ENCODE measurements at regions not wholly inside any gene's neighbourhood (a gene's known extent, or its start where the extent isn't known, plus 50 kb on each side); places are given as distances from the start of the nearest gene placed in this dataset.
"Not testable (repeated sequence)": the region's sequence is repeated elsewhere in the genome, so short reads cannot be mapped to it uniquely, and the experiment has no call there.

DNA sequence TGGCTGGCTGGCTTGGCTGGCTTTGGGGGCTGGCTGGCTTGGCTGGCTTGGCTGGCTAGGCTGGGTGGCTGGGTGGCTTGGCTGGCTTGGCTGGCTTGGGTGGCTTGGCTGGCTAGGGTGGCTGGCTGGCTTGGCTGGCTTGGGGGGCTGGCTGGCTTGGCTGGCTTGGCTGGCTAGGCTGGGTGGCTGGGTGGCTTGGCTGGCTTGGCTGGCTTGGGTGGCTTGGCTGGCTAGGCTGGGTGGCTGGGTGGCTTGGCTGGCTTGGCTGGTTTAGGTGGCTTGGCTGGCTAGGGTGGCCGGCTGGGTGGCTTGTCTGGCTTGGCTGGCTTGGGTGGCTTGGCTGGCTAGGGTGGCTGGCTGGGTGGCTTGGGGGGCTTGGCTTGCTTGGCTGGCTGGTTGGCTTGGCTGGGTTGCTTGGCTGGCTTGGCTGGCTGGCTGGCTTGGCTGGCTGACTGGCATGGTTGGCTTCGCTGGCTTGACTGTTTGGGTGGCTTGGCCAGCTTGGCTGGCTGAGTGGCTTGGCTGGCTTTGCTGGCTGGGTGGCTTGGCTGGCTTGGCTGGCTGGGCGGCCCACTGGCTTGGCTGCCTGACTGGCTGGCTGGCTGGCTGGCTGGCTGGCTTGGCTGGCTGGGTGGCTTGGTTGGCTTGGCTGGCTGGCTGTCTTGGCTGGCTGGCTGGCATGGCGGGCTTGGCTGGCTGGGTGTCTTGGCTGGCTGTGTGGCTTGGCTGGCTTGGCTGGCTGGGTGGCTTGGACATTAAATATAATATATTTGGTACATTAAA, 246.3 kb upstream of the POTEB2 start:
- H3K9me3 Mint-ChIP-seq, result peaks cover 4 to 16% (median 14%) of the 10 kb centered on the region in 7 donors
- DNase-seq, result peak in 1 of 3 donors; percentile 0
- H3K4me3 ChIP-seq (replicated peaks in 1 of 3; ENCODE audit: low read depth in 2 of 3, low read length in 3 of 3); intact Hi-C loops (cut with micrococcal nuclease); H3K27me3 ChIP-seq (ENCODE audit: control insufficient read depth in 2 of 2, insufficient read depth in 2 of 2, low read length in 2 of 2); H3K27ac ChIP-seq (ENCODE audit: low read depth in 1 of 2, low read length in 2 of 2); H3K4me3 Mint-ChIP-seq; H3K4me1 ChIP-seq (ENCODE audit: control insufficient read depth in 1 of 2, insufficient read depth in 2 of 2, low read length in 2 of 2); H2AFZ ChIP-seq (ENCODE audit: insufficient read depth, low read depth, low read length, poor library complexity, severe bottlenecking); H3K27ac Mint-ChIP-seq; H3K36me3 Mint-ChIP-seq; H3K4me2 ChIP-seq (replicated peaks; ENCODE audit: extremely low read depth, low read length, poor library complexity, severe bottlenecking); H3K27me3 Mint-ChIP-seq (ENCODE audit: low read depth in 3 of 3); H3K4me1 Mint-ChIP-seq; H3K9ac ChIP-seq (ENCODE audit: insufficient read depth, low read length, poor library complexity, severe bottlenecking); H3K36me3 ChIP-seq (replicated peaks in 1 of 2; ENCODE audit: control insufficient read depth in 1 of 2, insufficient read depth in 2 of 2, low read length in 2 of 2); H3K79me2 ChIP-seq (ENCODE audit: insufficient read depth, low read length); H4K20me1 ChIP-seq (ENCODE audit: insufficient read depth, low read length): not testable (repeated sequence)
- peaks cover 4 to 14% of the 10 kb centered on the region in 2 donors for H3K9me3 ChIP-seq (replicated peaks in 1 of 2; ENCODE audit: control insufficient read depth in 1 of 2, insufficient read depth in 1 of 2, low read length in 2 of 2)
- 13% methylated on average over 1 of the region's 4 CpGs for WGBS (ENCODE audit: insufficient coverage)

DNA sequence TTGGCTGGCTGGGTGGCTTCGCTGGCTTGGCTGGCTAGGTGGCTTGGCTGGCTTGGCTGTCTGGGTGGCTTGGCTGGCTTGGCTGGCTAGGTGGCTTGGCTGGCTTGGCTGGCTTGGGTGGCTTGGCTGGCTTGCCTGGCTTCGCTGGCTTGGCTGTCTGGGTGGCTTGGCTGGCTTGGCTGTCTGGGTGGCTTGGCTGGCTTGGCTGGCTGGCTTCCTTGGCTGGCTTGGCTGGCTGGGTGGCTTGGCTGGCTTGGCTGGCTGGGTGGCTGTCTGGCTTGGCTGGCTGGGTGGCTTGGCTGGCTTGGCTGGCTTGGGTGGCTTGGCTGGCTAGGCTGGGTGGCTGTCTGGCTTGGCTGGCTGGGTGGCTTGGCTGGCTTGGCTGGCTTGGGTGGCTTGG, 245.7 kb upstream of the POTEB2 start:
- Histone ChIP-seq H3K4me3 (replicated peaks in 1 of 3; ENCODE audit: low read depth in 2 of 3, low read length in 3 of 3) (peak overlapping the region in 1 of 3 experiments; percentile 20), H3K9me3 (replicated peaks in 1 of 2; ENCODE audit: control insufficient read depth in 1 of 2, insufficient read depth in 1 of 2, low read length in 2 of 2) (peaks cover 4 to 14% of the 10 kb centered on the region in 2 donors)
- H3K4me1 ChIP-seq (ENCODE audit: control insufficient read depth in 1 of 2, insufficient read depth in 2 of 2, low read length in 2 of 2); intact Hi-C loops (cut with micrococcal nuclease); H3K27me3 Mint-ChIP-seq (ENCODE audit: low read depth in 3 of 3); H3K36me3 Mint-ChIP-seq; H3K79me2 ChIP-seq (ENCODE audit: insufficient read depth, low read length); H3K27ac Mint-ChIP-seq; H3K4me3 Mint-ChIP-seq; H3K4me2 ChIP-seq (replicated peaks; ENCODE audit: extremely low read depth, low read length, poor library complexity, severe bottlenecking); H3K27ac ChIP-seq (ENCODE audit: low read depth in 1 of 2, low read length in 2 of 2); H3K9ac ChIP-seq (ENCODE audit: insufficient read depth, low read length, poor library complexity, severe bottlenecking); H2AFZ ChIP-seq (ENCODE audit: insufficient read depth, low read depth, low read length, poor library complexity, severe bottlenecking); H4K20me1 ChIP-seq (ENCODE audit: insufficient read depth, low read length); H3K36me3 ChIP-seq (replicated peaks in 1 of 2; ENCODE audit: control insufficient read depth in 1 of 2, insufficient read depth in 2 of 2, low read length in 2 of 2); H3K27me3 ChIP-seq (ENCODE audit: control insufficient read depth in 2 of 2, insufficient read depth in 2 of 2, low read length in 2 of 2); H3K4me1 Mint-ChIP-seq: not testable (repeated sequence)
- peaks cover 4 to 16% (median 15%) of the 10 kb centered on the region in 7 donors for H3K9me3 Mint-ChIP-seq
- whole genome bisulfite sequencing (ENCODE audit: insufficient coverage), result 87% methylated on average over 2 of the region's 2 CpGs
- DNase-seq, result peak in 2 of 3 donors; percentile 1 to 3

DNA sequence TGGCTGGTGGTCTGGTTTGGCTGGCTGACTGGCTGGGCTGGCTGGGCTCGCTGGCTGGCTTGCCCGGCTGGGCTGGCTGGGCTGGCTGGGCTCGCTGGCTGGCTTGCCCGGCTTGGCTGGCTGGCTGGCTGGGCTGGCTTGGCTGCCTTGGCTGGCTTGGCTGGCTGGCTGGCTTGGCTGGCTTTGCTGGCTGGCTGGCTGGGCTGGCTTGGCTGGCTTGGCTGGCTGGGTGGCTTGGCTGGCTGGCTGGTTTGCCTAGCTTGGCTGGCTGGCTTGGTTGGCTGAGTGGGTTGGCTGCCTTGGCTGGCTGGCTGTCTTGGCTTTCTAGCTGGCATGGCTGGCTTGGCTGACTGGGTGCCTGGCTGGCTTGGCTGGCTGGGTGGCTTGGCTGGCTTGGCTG, 245.1 kb upstream of the POTEB2 start:
- H3K9ac ChIP-seq (ENCODE audit: insufficient read depth, low read length, poor library complexity, severe bottlenecking); H3K27ac ChIP-seq (ENCODE audit: low read depth in 1 of 2, low read length in 2 of 2); H3K36me3 Mint-ChIP-seq; H3K27ac Mint-ChIP-seq; H3K27me3 ChIP-seq (ENCODE audit: control insufficient read depth in 2 of 2, insufficient read depth in 2 of 2, low read length in 2 of 2); H2AFZ ChIP-seq (ENCODE audit: insufficient read depth, low read depth, low read length, poor library complexity, severe bottlenecking); intact Hi-C loops (cut with micrococcal nuclease); H3K4me3 ChIP-seq (replicated peaks in 1 of 3; ENCODE audit: low read depth in 2 of 3, low read length in 3 of 3); DNase-seq; H3K4me1 Mint-ChIP-seq; H3K4me3 Mint-ChIP-seq; H3K79me2 ChIP-seq (ENCODE audit: insufficient read depth, low read length); H3K27me3 Mint-ChIP-seq (ENCODE audit: low read depth in 3 of 3); H3K4me2 ChIP-seq (replicated peaks; ENCODE audit: extremely low read depth, low read length, poor library complexity, severe bottlenecking); H3K4me1 ChIP-seq (ENCODE audit: control insufficient read depth in 1 of 2, insufficient read depth in 2 of 2, low read length in 2 of 2); H4K20me1 ChIP-seq (ENCODE audit: insufficient read depth, low read length); H3K36me3 ChIP-seq (replicated peaks in 1 of 2; ENCODE audit: control insufficient read depth in 1 of 2, insufficient read depth in 2 of 2, low read length in 2 of 2): not testable (repeated sequence)
- WGBS (ENCODE audit: insufficient coverage), result no CpG with 5 or more reads among the region's 4 CpGs
- peaks cover 4 to 16% (median 15%) of the 10 kb centered on the region in 7 donors for H3K9me3 Mint-ChIP-seq
- H3K9me3 ChIP-seq (replicated peaks in 1 of 2; ENCODE audit: control insufficient read depth in 1 of 2, insufficient read depth in 1 of 2, low read length in 2 of 2), result peaks cover 4 to 14% of the 10 kb centered on the region in 2 donors

DNA sequence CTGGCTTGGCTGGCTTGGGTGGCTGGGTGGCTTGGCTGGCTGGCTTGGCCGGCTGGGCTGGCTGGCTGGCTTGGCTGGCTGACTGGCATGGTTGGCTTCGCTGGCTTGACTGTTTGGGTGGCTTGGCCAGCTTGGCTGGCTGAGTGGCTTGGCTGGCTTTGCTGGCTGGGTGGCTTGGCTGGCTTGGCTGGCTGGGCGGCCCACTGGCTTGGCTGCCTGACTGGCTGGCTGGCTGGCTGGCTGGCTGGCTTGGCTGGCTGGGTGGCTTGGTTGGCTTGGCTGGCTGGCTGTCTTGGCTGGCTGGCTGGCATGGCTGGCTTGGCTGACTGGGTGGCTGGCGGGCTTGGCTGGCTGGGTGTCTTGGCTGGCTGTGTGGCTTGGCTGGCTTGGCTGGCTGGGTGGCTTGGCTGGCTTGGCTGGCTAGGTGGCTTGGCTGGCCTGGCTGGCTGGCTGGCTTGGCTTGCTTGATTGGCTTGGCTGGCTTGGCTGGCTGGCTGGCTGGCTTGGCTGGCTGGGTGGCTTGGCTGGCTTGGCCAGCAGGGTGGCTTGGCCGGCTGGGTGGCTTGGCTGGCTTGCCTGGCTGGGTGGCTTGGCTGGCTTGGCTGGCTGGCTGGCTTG, 244.2 kb upstream of the POTEB2 start:
- H3K79me2 ChIP-seq (ENCODE audit: insufficient read depth, low read length); H3K27ac ChIP-seq (ENCODE audit: low read depth in 1 of 2, low read length in 2 of 2); H3K4me1 ChIP-seq (ENCODE audit: control insufficient read depth in 1 of 2, insufficient read depth in 2 of 2, low read length in 2 of 2); H3K36me3 Mint-ChIP-seq; H3K9ac ChIP-seq (ENCODE audit: insufficient read depth, low read length, poor library complexity, severe bottlenecking); H3K4me3 Mint-ChIP-seq; intact Hi-C loops (cut with micrococcal nuclease); H3K4me1 Mint-ChIP-seq; H3K36me3 ChIP-seq (replicated peaks in 1 of 2; ENCODE audit: control insufficient read depth in 1 of 2, insufficient read depth in 2 of 2, low read length in 2 of 2); H3K27me3 Mint-ChIP-seq (ENCODE audit: low read depth in 3 of 3); H3K4me3 ChIP-seq (replicated peaks in 1 of 3; ENCODE audit: low read depth in 2 of 3, low read length in 3 of 3); H3K4me2 ChIP-seq (replicated peaks; ENCODE audit: extremely low read depth, low read length, poor library complexity, severe bottlenecking); H2AFZ ChIP-seq (ENCODE audit: insufficient read depth, low read depth, low read length, poor library complexity, severe bottlenecking); H4K20me1 ChIP-seq (ENCODE audit: insufficient read depth, low read length); H3K27ac Mint-ChIP-seq; H3K27me3 ChIP-seq (ENCODE audit: control insufficient read depth in 2 of 2, insufficient read depth in 2 of 2, low read length in 2 of 2); DNase-seq: not testable (repeated sequence)
- peaks cover 4 to 16% (median 15%) of the 10 kb centered on the region in 7 donors for H3K9me3 Mint-ChIP-seq
- H3K9me3 ChIP-seq (replicated peaks in 1 of 2; ENCODE audit: control insufficient read depth in 1 of 2, insufficient read depth in 1 of 2, low read length in 2 of 2), result peaks cover 4 to 14% of the 10 kb centered on the region in 2 donors
- WGBS (ENCODE audit: insufficient coverage), result 47% methylated on average over 2 of the region's 5 CpGs

Measured in CD14-positive monocyte (primary cell).